Ecto neural progenitor cell (in vitro differentiated cells): ENCODE measurements at regions not wholly inside any gene's neighbourhood (a gene's known extent, or its start where the extent isn't known, plus 50 kb on each side); places are given as distances from the start of the nearest gene placed in this dataset.
"Not testable (repeated sequence)": the region's sequence is repeated elsewhere in the genome, so short reads cannot be mapped to it uniquely, and the experiment has no call there.

Source experiments
- DNase-seq: peaks from one replicate; pipeline ENCODE4 v3.0.0-alpha.2; 2018; ENCODE audit warnings: low spot score

GRCh38 chr12:54105809-54106208, 52.2 kb downstream of the HOXC4 start:
- DNase-seq = not testable (repeated sequence)

- DNase-seq = not testable (repeated sequence)
Observed at GRCh38 chr12:54106252-54106651, 52.6 kb downstream of the HOXC4 start.

- peak; percentile 64 for DNase-seq
Observed at GRCh38 chr12:54106803-54107579, 53.4 kb downstream of the HOXC4 start.

GRCh38 chr12:54112336-54112735, 58.7 kb downstream of the HOXC4 start:
- not testable (repeated sequence) for DNase-seq

- not testable (repeated sequence) for DNase-seq
Observed at GRCh38 chr12:54116055-54116454, 62.4 kb downstream of the HOXC4 start.

GRCh38 chr12:54117392-54117791, 63.8 kb downstream of the HOXC4 start:
- not testable (repeated sequence) for DNase-seq

GRCh38 chr12:54119082-54119481, 65.4 kb downstream of the HOXC4 start:
- DNase-seq = not testable (repeated sequence)

- DNase-seq = not testable (repeated sequence)
Observed at GRCh38 chr12:54123981-54124380, 64.8 kb downstream of the SMUG1 start.

GRCh38 chr12:54125708-54126028, 63.1 kb downstream of the SMUG1 start:
- DNase-seq = not testable (repeated sequence)

GRCh38 chr12:54126029-54126695, 62.6 kb downstream of the SMUG1 start:
- DNase-seq = peak; percentile 83

- DNase-seq = no peak
Observed at GRCh38 chr12:54126696-54127537, 61.9 kb downstream of the SMUG1 start.

GRCh38 chr12:54127538-54128259, 61.1 kb downstream of the SMUG1 start:
- no peak for DNase-seq

- no peak for DNase-seq
Observed at GRCh38 chr12:54128416-54128815, 60.4 kb downstream of the SMUG1 start.

GRCh38 chr12:54129028-54129903, 59.5 kb downstream of the SMUG1 start:
- no peak for DNase-seq
